Endothelial cell (in vitro differentiated cells): ENCODE measurements at regions not wholly inside any gene's neighbourhood (a gene's known extent, or its start where the extent isn't known, plus 50 kb on each side); places are given as distances from the start of the nearest gene placed in this dataset.

Source experiments
- DNase-seq: peaks from one replicate; pipeline ENCODE4 v3.0.0; 2021; ENCODE audit warnings: low spot score
- H3K27ac Mint-ChIP-seq: one replicate; pipeline ENCODE4 v1.8.0; 2021; ENCODE audit warnings: mixed read lengths, inconsistent platforms; ENCODE audit not compliant: unreplicated experiment
- H3K27me3 Mint-ChIP-seq: one replicate; pipeline ENCODE4 v1.8.0; 2021; ENCODE audit warnings: mild to moderate bottlenecking, moderate library complexity, mixed read lengths, inconsistent platforms; ENCODE audit not compliant: unreplicated experiment
- H3K36me3 Mint-ChIP-seq: one replicate; pipeline ENCODE4 v1.8.0; 2021; ENCODE audit warnings: mild to moderate bottlenecking, low read depth, mixed read lengths, inconsistent platforms; ENCODE audit not compliant: unreplicated experiment
- H3K4me1 Mint-ChIP-seq: one replicate; pipeline ENCODE4 v1.8.0; 2021; ENCODE audit warnings: mild to moderate bottlenecking, mixed read lengths, inconsistent platforms; ENCODE audit not compliant: unreplicated experiment
- H3K4me3 Mint-ChIP-seq: one replicate; pipeline ENCODE4 v1.8.0; 2021; ENCODE audit warnings: mild to moderate bottlenecking, mixed read lengths, inconsistent platforms; ENCODE audit not compliant: unreplicated experiment
- H3K9me3 Mint-ChIP-seq: one replicate; pipeline ENCODE4 v1.8.0; 2021; ENCODE audit warnings: mixed read lengths, inconsistent platforms; ENCODE audit not compliant: unreplicated experiment
- TF ChIP-seq, protein P1 (sequence below): fragments of 200-600 bp; sonication (generic); IDR thresholded peaks from one replicate; pipeline ENCODE4 v1.5.0; 2021; ENCODE audit warnings: antibody characterized with exemption; ENCODE audit not compliant: unreplicated experiment

DNA sequence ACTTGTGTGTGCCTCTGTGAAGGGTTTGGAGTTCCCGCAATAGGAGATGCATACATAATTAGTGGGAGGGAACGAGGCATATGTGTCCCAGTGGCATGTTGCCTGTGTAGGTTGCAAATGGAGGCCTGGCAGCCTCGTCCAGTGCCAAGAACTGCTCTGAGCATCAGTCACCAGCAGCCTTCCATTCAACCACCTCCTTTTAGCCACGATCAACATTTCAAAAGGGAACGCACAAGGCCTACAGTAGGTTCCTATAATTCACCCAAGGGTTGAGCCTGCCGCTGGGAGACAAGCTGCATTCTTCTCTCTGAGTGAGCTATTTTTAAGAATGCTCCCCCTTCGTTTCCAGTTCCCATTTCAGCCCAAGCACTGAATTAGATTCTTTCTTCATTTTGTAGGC, 78.8 kb upstream of the CTNNB1 start:
- H3K9me3 Mint-ChIP-seq: peaks cover 3% of the 10 kb centered on the region
- TF ChIP-seq, protein P1, sequence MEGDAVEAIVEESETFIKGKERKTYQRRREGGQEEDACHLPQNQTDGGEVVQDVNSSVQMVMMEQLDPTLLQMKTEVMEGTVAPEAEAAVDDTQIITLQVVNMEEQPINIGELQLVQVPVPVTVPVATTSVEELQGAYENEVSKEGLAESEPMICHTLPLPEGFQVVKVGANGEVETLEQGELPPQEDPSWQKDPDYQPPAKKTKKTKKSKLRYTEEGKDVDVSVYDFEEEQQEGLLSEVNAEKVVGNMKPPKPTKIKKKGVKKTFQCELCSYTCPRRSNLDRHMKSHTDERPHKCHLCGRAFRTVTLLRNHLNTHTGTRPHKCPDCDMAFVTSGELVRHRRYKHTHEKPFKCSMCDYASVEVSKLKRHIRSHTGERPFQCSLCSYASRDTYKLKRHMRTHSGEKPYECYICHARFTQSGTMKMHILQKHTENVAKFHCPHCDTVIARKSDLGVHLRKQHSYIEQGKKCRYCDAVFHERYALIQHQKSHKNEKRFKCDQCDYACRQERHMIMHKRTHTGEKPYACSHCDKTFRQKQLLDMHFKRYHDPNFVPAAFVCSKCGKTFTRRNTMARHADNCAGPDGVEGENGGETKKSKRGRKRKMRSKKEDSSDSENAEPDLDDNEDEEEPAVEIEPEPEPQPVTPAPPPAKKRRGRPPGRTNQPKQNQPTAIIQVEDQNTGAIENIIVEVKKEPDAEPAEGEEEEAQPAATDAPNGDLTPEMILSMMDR: no peak
- H3K27me3 Mint-ChIP-seq: peaks cover 6% of the 10 kb centered on the region
- no peak overlapping the region for H3K27ac Mint-ChIP-seq
- peaks cover 8% of the 10 kb centered on the region for H3K36me3 Mint-ChIP-seq
- H3K4me1 Mint-ChIP-seq: peaks cover 51% of the 10 kb centered on the region
- DNase-seq: no peak
- no peak overlapping the region for H3K4me3 Mint-ChIP-seq

DNA sequence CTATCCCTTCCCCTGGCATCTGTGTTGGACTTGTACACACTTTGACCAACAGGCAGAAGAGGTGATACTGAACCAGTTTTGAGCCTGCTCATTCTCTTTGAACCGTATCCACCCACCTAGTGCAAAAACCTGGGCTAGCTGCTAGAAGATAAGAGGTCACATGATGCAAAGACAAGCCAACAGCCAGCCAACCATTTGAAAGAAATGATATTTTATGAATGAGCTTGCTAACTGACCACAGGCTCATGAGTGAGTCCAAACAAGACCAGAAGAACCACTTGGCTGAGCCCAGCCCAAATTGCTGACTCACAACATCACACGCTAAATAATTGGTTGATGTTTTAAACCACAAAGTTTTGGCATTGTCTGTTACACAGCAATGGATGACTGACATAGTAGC, 74.0 kb upstream of the CTNNB1 start:
- Mint-ChIP-seq H3K27me3 (peaks cover 1% of the 10 kb centered on the region), H3K4me1 (peaks cover 10% of the 10 kb centered on the region), H3K4me3 (no peak overlapping the region), H3K36me3 (peaks cover 15% of the 10 kb centered on the region), H3K9me3 (peaks cover 6% of the 10 kb centered on the region), H3K27ac (no peak overlapping the region)
- TF ChIP-seq, protein P1: no peak
- no peak for DNase-seq

DNA sequence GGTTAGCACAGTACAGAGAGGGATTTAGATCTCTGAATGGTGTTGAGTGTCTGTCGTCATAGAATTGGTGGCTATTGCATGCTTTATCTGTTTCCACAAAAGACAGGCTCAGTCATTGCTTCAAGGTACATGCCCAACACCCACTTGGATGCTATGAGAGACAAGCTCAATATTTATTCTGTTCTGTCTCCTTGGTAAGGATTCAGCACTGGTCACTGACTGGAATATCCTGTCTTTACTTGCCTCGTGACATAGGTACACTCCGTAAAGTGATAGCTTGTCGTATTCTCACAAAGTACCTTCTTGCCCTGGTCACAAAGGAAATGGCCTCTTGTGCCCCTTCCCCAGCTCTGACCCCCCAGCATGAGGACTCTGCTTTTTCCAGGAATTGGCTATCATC, 72.8 kb upstream of the CTNNB1 start:
- no peak overlapping the region for H3K27ac Mint-ChIP-seq
- H3K9me3 Mint-ChIP-seq: peaks cover 6% of the 10 kb centered on the region
- H3K4me1 Mint-ChIP-seq: no peaks in the 10 kb centered on the region
- no peak for DNase-seq
- peaks cover 15% of the 10 kb centered on the region for H3K36me3 Mint-ChIP-seq
- H3K4me3 Mint-ChIP-seq: no peak overlapping the region
- TF ChIP-seq, protein P1: no peak
- peaks cover 1% of the 10 kb centered on the region for H3K27me3 Mint-ChIP-seq

DNA sequence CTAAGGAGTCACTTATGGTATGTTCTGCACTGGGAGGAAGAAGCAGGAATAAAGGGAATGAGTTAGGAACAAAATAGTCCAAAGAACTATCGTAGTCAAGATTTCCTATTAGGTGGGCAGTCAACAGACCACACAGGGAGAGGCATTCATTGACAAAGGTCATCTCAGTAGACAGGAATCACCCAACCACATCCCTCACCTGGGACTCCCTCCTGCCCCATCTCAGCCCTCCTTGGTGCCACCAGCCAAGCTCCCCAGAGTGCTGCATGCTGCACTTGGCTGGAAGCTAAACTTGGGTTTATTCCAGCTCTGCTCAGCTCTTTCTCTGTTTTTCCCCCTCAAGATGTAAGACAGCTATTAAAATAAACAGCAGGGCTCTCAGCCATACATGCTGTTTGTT, 72.3 kb upstream of the CTNNB1 start:
- peaks cover 1% of the 10 kb centered on the region for H3K27me3 Mint-ChIP-seq
- no peak for DNase-seq
- H3K27ac Mint-ChIP-seq: no peak overlapping the region
- peaks cover 6% of the 10 kb centered on the region for H3K9me3 Mint-ChIP-seq
- no peaks in the 10 kb centered on the region for H3K4me1 Mint-ChIP-seq
- no peak overlapping the region for H3K4me3 Mint-ChIP-seq
- TF ChIP-seq, protein P1: no peak
- H3K36me3 Mint-ChIP-seq: peaks cover 15% of the 10 kb centered on the region

DNA sequence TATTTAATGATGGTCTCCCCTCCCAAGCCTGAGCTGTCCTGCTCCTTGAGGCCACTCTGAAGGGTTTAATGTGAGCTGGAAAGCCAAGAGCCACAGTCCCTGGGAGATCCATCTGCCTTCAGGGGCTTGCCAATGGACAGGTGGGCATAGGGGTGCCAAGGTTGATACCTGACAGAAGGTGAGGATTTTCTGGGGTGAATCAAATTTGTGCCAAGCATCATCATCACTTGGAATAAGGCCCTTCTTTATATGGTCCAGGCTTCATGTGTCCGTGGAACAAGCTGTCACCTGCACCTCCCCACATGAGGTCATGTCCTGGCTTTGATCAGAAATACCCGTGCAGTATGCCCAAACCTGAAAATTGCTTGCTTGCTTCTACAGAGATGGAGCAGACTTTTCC, 71.9 kb upstream of the CTNNB1 start:
- H3K36me3 Mint-ChIP-seq: peaks cover 15% of the 10 kb centered on the region
- DNase-seq: no peak
- no peaks in the 10 kb centered on the region for H3K4me1 Mint-ChIP-seq
- no peak overlapping the region for H3K27ac Mint-ChIP-seq
- TF ChIP-seq, protein P1: no peak
- H3K27me3 Mint-ChIP-seq: peaks cover 1% of the 10 kb centered on the region
- H3K4me3 Mint-ChIP-seq: no peak overlapping the region
- peaks cover 6% of the 10 kb centered on the region for H3K9me3 Mint-ChIP-seq
